Amygdala (tissue), 56 donors: ENCODE measurements at regions not wholly inside any gene's neighbourhood (a gene's known extent, or its start where the extent isn't known, plus 50 kb on each side); places are given as distances from the start of the nearest gene placed in this dataset.
"Not testable (repeated sequence)": the region's sequence is repeated elsewhere in the genome, so short reads cannot be mapped to it uniquely, and the experiment has no call there.

ENCODE experiments used
- DNase-seq, 56 donors: peaks; one replicate each; lab custom pipeline; 2025; lab: John Stamatoyannopoulos, UW

DNA sequence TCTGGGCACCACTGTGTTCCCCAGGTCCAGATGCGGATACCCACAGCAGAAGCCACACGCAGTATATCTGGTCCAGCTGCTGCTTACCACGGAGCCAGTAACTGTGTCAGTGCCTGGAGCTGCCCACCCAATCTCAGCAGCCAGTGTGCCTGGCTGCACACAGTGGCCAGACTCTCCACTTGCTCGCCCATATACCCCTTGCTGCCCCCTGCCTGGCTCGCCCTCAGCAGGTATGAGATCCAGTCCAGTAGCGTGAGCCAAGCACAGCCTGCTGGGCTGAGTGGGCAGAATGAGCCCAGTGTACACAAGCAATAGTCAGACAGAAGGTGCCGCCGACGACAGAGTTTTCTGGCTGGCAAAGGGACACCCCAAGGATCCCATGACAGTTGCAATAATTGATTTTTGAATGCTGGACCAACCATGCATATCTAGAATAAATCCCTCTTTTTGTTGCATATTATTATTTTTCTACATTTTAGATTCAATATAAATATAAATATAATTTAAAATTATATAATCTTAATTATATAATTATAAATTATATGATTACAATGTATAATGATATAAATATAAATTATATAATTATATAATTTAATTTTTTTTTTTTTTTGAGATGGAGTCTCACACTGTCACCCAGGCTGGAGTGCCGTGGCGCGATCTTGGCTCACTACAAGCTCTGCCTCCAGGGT is 918.8 kb upstream of the MIR17HG start:
- no peak for DNase-seq

DNA sequence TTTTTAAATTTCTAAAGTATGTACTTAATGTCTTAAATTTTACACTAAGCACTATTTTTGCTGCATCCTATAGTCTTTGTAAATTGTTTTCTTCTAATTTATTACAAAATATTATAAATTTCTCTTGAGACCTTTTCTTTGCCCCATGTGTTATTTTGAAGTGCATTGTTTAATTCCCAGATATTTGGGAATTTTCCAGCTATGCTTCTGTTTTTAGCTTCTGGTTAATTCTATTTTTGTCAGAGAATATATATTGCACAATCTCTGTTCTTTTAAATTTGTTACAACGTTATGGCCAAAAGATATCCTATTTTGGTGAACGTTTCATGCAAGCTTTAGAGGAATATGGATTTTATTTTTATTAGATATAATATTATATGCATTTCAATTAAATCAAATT is 917.4 kb upstream of the MIR17HG start:
- DNase-seq: no peak

DNA sequence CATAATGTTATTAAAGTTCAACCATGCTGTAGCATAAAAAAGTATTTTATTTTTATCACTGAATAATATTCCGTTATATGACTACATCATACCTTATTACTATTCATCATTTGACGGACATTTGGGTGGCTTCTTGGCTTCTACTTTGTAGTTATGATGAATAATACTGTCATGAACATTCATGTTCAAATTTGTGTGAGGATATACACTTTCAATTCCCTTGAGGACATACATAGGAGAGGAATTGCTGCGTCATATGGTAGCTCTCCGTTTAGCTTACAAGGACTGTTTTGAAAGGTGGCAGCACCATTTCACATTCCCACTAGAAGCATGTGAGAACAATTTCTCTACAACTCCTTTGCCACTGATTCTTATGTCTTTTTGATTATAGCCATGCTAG is 910.8 kb upstream of the MIR17HG start:
- DNase-seq: no peak

DNA sequence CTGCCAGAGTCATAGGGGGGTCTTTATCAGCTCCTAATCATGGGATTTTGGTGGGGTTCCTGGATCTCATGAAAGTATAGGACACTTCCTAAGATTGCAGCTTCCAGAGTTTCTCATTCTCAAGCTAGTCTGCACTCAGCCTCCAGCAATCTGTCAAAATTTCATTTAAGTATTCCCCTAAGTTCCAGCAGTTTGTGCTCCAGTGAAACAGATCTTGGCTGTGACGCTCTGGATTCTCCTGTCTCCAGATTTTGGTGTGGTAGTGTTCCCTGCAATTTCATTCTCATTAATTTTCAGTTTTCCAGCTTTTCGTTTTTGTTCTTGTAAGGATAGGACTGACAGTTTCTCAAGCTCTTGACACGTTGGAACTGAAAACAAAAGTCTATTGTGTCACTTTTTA is 908.9 kb upstream of the MIR17HG start:
- no peak for DNase-seq

DNA sequence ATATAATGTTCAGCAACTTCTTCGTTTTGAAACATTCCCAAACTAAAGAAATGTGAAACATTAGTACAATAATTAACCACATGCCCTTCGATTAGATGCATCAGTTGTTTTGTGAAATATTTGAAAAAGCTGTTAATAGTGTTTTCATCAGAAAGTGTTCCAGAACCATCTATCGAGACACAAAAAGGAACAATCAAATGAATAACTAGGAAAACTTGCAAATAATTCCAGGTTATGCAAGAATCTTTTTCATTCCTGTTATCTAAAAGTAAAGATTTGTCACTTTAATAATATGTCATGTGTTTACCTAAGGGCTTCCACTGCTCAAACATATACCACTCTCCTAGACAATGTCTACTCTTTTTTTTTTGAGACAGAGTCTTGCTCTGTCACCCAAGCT is 904.2 kb upstream of the MIR17HG start:
- DNase-seq: no peak

DNA sequence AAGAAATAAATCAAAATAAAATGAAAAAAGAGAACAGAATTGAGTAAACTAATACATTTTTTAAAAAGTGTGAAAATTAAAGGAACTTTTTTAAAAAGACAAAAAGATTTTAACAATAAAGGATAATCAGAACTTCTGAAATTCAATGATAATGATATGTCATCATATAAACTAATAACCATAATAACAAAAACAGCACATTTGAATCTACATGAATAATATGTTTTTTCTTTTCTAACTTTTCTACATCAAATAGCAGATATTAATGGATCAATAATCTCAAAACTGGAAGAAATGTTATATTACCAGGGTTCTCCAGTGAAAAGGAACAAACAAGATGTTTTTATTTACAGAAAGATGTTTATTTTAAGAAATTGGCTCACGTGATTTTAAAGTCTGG is 903.3 kb upstream of the MIR17HG start:
- no peak for DNase-seq

DNA sequence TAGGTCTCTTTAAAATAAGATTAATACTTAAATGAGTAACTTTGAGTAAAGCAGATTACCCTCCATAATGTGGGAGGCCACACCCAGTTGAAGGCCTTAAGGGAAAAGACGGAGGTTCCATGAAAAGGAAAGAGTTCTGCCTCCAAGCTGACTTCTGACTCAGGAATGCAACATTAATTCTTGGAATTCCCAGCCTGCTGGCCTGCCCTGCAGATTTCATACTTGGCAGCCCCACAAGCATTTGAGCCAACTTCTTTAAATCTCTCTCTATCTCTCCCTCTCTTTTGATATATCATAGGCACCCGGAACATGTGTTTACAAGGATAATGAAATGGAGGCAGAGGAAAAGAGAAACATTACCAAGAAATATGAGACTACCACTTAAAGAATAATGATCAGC is 902.3 kb upstream of the MIR17HG start:
- DNase-seq: no peak

DNA sequence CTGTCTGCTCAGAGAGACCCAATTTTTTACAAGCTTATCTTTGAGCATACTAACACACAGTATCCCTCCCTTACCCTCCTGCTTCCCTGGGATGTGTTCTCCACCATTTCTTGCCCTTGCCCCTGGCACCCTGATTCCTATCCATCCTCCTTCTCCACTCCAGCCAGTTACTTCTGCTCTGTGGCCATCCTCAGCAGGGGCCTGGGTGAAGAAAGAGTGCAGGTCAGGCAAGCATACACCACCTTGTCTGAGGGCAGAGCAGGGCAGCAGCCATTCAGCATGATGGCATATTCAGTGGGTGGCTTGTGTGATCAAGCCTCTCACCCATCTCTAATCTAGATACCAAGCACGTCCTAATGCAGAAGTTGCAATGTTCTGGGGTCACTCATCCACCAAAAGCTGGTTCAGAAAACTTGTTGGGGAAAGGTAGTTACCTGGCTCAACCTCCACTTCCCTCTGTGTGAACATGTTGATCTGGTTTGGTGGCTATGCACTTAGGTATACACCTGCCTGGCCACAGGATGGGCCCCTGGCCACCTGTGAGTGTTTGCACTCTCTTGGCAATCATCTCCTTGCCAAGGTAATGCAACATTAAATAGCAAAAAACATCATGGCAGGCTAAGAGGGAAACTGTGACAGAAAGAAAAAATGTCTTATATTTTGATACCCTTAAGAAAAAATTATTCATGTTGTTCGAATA is 900.3 kb upstream of the MIR17HG start:
- no peak for DNase-seq

DNA sequence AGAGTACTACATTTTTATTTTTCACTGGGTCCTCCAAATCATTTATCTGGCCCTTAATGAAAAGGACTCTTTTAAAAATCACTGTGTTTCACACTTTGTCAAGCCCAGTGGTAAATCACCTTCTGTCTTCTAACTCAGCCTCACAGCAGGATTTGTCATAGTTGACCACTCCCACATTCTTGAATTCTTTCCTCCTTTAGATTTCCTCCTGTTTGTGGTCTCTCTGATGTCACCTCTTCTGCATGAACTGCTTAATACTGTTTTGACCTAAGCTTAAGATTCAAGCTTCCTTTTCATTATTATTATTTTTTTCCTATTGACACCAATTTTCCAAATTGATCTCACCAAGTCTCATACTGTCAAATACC is 899.8 kb upstream of the MIR17HG start:
- no peak for DNase-seq

DNA sequence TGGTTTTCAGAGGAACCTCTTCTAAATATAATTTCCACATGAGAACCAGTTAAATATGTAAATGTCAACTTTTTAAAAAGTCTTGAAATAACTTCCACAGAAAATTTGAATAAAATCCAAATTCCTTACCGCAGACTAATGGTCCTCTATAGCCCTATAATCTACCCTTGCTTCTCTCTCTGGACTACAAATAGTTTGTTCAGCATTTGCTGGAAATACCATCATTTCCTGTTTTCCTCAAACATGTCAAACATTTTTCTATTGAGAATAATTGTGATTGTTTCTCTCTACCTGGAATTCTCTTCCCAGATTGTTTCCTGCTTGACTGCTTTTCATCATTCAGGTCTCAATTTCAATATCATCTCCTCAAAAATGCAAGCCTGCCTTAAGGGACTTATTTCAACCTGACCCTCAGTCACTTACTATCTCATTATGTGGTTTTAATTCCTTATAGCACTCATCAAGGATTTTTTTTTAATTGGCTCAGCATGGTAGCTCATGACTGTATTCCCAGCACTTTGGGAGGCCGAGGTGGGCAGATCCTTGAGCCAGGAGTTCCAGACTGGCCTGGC is 898.9 kb upstream of the MIR17HG start:
- no peak for DNase-seq

DNA sequence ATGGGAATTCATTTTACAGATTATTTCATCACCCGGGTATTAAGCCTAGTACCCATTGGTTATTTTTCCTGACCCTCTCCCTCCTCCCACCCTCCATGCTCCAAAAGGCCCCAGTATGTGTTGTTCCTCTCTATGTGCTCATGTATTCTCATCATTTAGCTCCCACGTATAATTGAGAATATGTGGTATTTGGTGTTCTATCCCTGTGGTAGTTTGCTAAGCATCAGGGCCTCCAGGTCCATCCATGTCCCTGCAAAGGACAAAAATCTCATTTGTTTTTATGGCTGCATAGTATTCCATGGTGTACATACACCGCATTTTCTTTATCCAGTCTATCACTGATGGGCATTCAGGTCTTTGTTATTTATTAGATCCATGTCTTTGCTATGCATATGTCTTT is 894.1 kb upstream of the MIR17HG start:
- no peak for DNase-seq

DNA sequence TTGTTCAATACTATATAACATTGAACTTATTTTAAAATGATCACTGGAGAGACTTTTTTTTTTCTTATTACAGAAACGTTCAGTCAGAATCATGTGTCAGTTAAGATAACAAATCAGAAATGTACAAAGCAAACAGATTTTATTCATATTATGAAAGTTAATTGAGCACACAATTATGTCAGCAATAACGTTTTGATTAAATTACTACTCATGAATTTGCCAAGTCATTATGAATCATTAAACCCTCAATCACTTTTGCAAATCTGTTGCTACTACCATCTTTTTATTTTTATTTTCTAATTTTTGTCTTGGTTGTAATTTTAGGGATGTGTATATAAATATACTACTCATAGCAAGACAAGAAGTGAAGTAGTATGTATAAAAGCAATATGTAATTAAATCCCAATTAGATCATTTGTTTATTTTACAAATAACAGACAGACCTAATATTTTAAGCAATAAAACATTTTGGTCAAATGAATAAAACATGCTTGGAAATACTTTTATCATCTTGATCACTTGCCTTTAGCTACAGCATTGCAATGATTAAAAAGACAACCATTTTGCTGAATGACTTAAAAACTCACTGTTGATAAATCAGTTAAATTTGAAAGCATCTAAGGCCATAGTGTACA is 893.4 kb upstream of the MIR17HG start:
- no peak for DNase-seq

DNA sequence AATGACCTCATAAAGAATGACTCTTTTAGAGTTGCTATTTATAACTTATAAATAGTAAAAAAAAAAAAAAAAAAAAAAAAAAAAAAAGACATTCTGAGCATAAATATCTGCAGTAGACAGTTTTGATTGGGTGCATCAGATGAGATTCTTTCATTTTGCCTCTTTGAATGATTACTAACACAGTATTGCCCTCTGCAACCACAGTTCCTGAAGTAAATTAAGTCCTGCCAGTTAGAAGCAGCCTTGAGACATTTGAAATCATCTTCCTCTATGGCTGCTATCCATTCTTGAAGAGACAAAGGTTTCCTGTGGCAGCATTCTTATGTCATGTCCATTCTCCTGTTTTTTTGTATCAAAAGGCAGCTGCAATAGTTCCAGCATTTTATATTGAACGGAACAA is 892.4 kb upstream of the MIR17HG start:
- DNase-seq: no peak

DNA sequence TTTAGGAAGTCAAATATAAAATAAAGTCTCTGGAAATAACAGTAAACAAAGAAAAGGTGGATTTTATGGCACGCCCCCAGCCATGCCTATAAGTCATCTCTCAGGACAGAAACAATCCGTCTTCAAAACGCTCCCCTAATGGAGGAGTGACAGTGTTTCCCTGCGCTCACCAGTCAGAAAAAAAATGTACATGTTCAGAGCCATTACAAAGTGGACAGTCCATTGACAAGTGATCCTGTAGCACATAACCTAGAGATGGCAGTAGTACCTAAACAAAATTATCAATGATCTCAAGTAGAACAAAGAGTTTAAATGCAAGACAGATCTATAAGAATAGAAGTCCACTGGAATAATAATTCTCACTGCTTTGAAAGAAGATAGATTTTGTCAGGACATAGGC is 891.7 kb upstream of the MIR17HG start:
- no peak for DNase-seq

DNA sequence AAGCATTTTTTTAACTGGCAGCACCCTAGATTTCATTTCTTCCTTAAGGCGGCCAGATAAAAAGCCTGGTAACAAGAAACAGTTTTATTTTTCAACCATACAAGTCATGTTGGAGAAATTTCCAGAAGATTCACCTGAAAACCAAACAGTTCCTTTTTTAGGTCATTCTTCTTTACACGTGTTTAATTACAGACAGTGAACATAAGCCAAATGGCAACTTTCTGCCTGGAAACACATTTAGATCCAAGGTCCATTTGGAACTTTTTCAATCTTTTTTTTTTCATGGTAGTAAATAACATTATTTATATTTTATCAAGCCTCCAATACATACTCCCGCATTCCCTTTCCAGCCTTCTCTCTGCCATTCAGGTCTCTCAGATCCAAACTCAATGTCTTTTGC is 886.1 kb upstream of the MIR17HG start:
- DNase-seq: no peak

DNA sequence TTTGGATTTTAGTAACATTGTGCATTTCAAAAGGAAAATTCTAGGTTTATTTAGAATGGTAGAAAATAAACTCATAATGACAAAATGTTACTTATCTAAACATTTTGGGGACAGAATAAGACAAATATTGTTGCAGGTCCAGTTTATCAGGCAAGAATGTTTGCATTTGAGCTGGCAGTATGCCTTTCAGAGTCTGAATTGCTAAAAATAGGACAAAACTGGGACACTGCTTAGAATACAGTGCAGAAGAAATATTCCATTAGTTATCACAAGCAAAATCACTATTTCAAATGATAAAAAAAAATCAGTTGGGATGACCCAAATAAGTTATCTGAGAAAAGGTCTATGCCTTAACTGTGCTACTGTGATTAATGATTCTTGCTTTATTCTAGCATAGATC is 870.3 kb upstream of the MIR17HG start:
- DNase-seq: no peak

DNA sequence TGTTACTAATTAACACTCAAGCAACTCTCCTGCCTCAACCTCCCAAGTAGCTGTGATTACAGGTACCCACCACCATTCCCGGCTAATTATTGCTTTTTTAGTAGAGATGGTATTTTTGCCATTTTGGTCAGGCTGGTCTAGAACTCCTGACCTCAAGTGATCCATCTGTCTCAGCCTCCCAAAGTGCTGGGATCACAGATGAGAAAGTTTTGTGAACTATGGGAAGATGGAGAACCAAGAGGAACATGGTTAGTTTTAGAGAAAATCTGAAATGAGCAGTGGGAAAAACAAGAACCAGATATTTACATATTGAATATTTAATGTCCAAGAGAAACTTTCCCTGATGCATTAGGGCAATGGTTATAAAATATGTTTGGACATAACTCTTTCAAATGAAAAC is 863.6 kb upstream of the MIR17HG start:
- no peak for DNase-seq

DNA sequence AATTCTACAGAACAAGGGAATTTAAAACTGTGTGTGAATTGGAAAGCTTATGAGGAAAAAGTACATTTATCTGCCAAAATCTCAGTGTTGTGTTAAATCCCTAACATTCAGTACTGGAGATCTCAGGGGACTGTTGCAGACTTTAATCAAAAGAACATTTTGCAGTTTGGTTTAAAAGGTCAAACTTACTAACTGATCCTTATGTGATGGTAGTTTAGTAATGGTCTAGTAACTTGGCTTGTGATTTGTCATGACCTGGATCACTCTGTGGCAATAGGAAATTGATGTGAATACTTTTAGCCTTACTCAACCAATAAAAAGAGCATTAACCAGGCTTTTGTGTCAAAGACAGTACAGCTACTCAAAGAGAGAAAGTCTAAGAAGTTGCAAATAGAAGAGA is 862.1 kb upstream of the MIR17HG start:
- no peak for DNase-seq

DNA sequence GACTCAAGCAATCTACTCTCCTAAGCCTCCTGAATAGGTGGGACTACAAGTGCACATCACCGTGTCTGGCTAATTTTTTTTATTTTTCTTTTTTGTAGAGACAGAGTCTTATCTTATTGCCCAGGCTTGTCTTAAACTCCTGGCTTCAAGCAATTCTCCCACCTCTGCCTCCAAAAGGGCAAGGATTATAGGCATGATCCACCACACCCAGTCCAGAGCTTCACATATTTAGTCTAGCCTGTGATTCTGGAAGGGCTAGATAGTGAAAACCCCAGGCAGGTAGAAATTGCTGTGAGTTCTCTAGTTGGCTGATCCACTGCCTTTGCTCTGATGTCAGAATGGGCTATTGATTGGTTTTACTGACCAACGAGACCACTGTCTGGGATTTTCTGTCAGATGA is 854.6 kb upstream of the MIR17HG start:
- DNase-seq: no peak

DNA sequence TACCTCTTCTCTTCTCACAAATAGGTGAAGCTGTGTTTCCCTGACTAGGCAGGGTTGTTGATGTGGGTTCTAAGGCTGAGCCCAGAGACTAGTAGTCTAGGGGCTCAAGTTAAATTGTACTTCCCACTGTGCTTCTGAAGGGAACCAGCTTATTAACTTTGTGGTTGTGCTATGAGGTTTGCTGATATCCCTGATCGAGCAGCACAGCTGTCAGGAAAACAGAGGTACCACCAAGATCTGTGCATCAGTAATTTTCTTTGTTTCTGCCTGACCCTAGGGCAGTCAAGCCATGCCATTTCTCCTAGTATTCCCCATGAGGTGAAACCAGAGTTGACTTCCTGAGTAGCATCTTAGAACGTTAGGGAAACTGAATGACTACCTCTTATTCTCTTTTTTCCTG is 853.8 kb upstream of the MIR17HG start:
- DNase-seq: no peak

DNA sequence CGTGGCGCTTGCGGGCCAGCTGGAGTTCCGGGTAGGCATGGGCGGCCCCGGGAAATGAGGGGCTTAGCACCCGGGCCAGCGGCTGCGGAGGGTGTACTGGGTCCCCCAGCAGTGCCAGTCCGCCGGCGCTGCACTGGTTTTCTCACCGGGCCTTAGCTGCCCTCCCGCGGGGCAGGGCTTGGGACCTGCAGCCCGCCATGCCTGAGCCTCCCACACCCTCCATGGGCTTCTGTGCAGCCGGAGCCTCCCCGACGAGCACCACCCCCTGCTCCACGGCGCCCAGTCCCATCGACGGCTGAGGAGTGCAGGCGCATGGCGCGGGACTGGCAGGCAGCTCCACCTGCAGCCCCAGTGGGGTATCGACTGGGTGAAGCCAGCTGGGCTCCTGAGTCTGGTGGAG is 852.6 kb upstream of the MIR17HG start:
- DNase-seq: not testable (repeated sequence)

DNA sequence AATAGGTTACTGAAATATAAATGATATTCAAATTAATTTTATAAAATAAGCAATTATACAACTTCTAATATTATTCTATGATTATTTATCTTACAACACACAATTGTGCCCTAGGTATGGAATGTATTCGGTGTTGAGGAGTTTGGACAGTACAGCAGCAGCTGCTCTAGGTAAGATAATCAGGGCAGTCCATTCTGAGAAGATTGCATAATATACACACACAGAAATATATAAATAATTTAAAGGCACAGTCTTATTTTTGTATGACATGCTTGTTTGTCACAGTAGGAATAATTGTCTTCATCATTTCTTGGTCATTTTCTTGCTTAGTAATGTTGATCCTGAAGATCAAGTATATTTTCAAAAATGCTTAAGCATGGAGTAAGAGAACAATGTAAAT is 849.4 kb upstream of the MIR17HG start:
- no peak for DNase-seq
